K562 (cell line): ENCODE measurements at regions not wholly inside any gene's neighbourhood (a gene's known extent, or its start where the extent isn't known, plus 50 kb on each side); places are given as distances from the start of the nearest gene placed in this dataset.

Experiments
- ATAC-seq: fragments of 200-7000 bp; cut with Tn5 transposase; 3 replicates; pipeline ENCODE4 v1.9.1; 2020; ENCODE audit warnings: moderate library complexity
- BruUV-seq: library from RNA; stranded (reverse); fragments of 400-500 nt; replicated peaks from 2 replicates; lab custom pipeline; 2021; lab: Mats Ljungman, UMichigan
- CTCF ChIA-PET: fragments of 300-600 bp; formaldehyde crosslinking; extraction: SDS; loops from one replicate; lab custom pipeline; 2021; ENCODE audit warnings: low intra/inter-chr PET ratio; lab: Yijun Ruan, JAX
- POLR2A ChIA-PET: fragments of 300-600, 350-650 bp; sonication (Branson Sonifier 250); formaldehyde crosslinking; extraction: SDS; loops from one replicate; lab custom pipeline; 2021; ENCODE audit warnings: antibody characterized with exemption, inconsistent platforms; lab: Yijun Ruan, JAX
- DNase-seq, 4 experiments: peaks; one replicate each; pipeline versions ENCODE4 v3.0.0 to v3.0.0-alpha.2; 2011 to 2018; ENCODE audit warnings: low spot score in 3 of 4, mixed read lengths in 3 of 4; ENCODE audit errors: extremely low read depth in 1 of 4
- FAIRE-seq: peaks from 2 replicates; lab custom pipeline; 2011; peaks lifted over from hg19 to GRCh38; lab: Jason Lieb, UNC
- H2AFZ ChIP-seq: 2 replicates; pipeline ENCODE4 v1.6.0; 2011; ENCODE audit warnings: low read depth, low read length, control low read depth, inconsistent platforms
- H3K27ac ChIP-seq: fragments of 200-600 bp; 3 replicates; pipeline ENCODE4 v1.8.0; 2011; ENCODE audit warnings: low read depth, mild to moderate bottlenecking, control low read depth, inconsistent platforms, low read length, moderate library complexity, mixed read lengths; ENCODE audit errors: extremely low read depth
- H3K27me3 ChIP-seq, 2 experiments: fragments of 300-600 bp in 1 of 2; 2 replicates in 1 of 2; 3 replicates in 1 of 2; pipeline versions ENCODE4 v1.6.0 to v1.8.0; 2011; ENCODE audit warnings: inconsistent platforms in 2 of 2, low read length in 2 of 2, mild to moderate bottlenecking in 1 of 2, mixed read lengths in 1 of 2, moderate library complexity in 1 of 2; ENCODE audit not compliant: control insufficient read depth in 2 of 2, insufficient read depth in 2 of 2
- H3K36me3 ChIP-seq: fragments of 300-600 bp; 3 replicates; pipeline ENCODE4 v1.8.0; 2011; ENCODE audit warnings: mild to moderate bottlenecking, low read length, inconsistent platforms; ENCODE audit not compliant: control insufficient read depth, insufficient read depth
- H3K4me1 ChIP-seq, 2 experiments: fragments of 200-600 bp in 1 of 2; replicated peaks in 1 of 2; 2 replicates in 1 of 2; 3 replicates in 1 of 2; pipeline versions ENCODE4 v1.5.1 to v1.8.0; 2011; ENCODE audit warnings: inconsistent platforms in 2 of 2, low read length in 2 of 2, mild to moderate bottlenecking in 1 of 2, mixed read lengths in 1 of 2, moderate library complexity in 1 of 2; ENCODE audit not compliant: control insufficient read depth in 2 of 2, insufficient read depth in 2 of 2
- H3K4me2 ChIP-seq: 2 replicates; pipeline ENCODE4 v1.6.1; 2011; ENCODE audit warnings: low read length, control low read depth, inconsistent platforms, mixed read lengths; ENCODE audit not compliant: insufficient read depth
- H3K4me3 ChIP-seq: fragments of 200-600 bp; sonication (generic), shearing (Covaris generic); 2 replicates; pipeline ENCODE4 v1.5.1; 2016; ENCODE audit warnings: control low read depth, inconsistent platforms
- H3K79me2 ChIP-seq: fragments of 200-600 bp; 3 replicates; pipeline ENCODE4 v1.8.0; 2011; ENCODE audit warnings: low read length, inconsistent platforms; ENCODE audit not compliant: control insufficient read depth, insufficient read depth
- H3K9ac ChIP-seq, 2 experiments: 2 replicates each; pipeline versions ENCODE4 v1.6.0 to v1.6.1; 2011; ENCODE audit warnings: low read depth in 2 of 2, low read length in 2 of 2, control low read depth in 1 of 2, inconsistent platforms in 1 of 2, mild to moderate bottlenecking in 1 of 2, mixed read lengths in 1 of 2; ENCODE audit not compliant: insufficient read depth in 1 of 2
- H3K9me1 ChIP-seq: one replicate; pipeline ENCODE4 v1.6.0; 2011; ENCODE audit warnings: inconsistent platforms, mild to moderate bottlenecking, low read length, moderate library complexity; ENCODE audit not compliant: control insufficient read depth, insufficient read depth
- H3K9me3 ChIP-seq: replicated peaks from 2 replicates; pipeline ENCODE4 v1.5.1; 2011; ENCODE audit warnings: low read depth, low read length, inconsistent platforms; ENCODE audit not compliant: control insufficient read depth, insufficient read depth
- H4K20me1 ChIP-seq: replicated peaks from 2 replicates; pipeline ENCODE4 v1.6.1; 2011; ENCODE audit warnings: low read length, inconsistent platforms, mixed read lengths; ENCODE audit not compliant: control insufficient read depth, insufficient read depth
- CCAR2 ChIP-seq: fragments of 200-400 bp; formaldehyde crosslinking; IDR thresholded peaks from 2 replicates; pipeline ENCODE4 v1.6.1; 2017; ENCODE audit warnings: mild to moderate bottlenecking, low read depth, low read length
- GATAD2B ChIP-seq: fragments of 450-650 bp; IDR thresholded peaks from 2 replicates; pipeline ENCODE4 v1.6.1; 2017; ENCODE audit warnings: mild to moderate bottlenecking, borderline replicate concordance
- HDAC6 ChIP-seq: IDR thresholded peaks from 2 replicates; pipeline ENCODE4 v1.6.1; 2012; ENCODE audit warnings: low read depth, mild to moderate bottlenecking, control low read depth, inconsistent platforms, low read length, moderate library complexity
- SMARCC2 ChIP-seq: fragments of 450-650 bp; IDR thresholded peaks from 2 replicates; pipeline ENCODE4 v1.6.1; 2017; ENCODE audit warnings: antibody characterized with exemption, moderate library complexity, mild to moderate bottlenecking, low read depth
- SNAPC5 ChIP-seq: fragments of 250-450 bp; sonication (Bioruptor Pico); IDR thresholded peaks from 2 replicates; pipeline ENCODE4 v1.8.0; 2021; ENCODE audit warnings: moderate library complexity, mild to moderate bottlenecking, inconsistent platforms
- THRA ChIP-seq: fragments of 450-650 bp; IDR thresholded peaks from 2 replicates; pipeline ENCODE4 v1.6.1; 2017; ENCODE audit warnings: mild to moderate bottlenecking, moderate library complexity
- ZNF239 ChIP-seq: fragments of 250-450 bp; sonication (Bioruptor Pico); IDR thresholded peaks from 2 replicates; pipeline ENCODE4 v1.4.0; 2020; ENCODE audit warnings: mild to moderate bottlenecking
- WGBS: fragments of 100-300 bp; shearing (Covaris generic); methylation state at CpG from one replicate; pipeline ENCODE4 v1.1.6; 2016; ENCODE audit warnings: low coverage, mixed read lengths; ENCODE audit not compliant: insufficient coverage; ENCODE audit errors: missing lambda C conversion rate; 5-methylcytosine and 5-hydroxymethylcytosine counted together
- in situ Hi-C: fragments of 300-500 bp; cut with MboI; formaldehyde crosslinking; loops from 4 replicates; pipeline ENCODE4 v1.15.0; 2018; ENCODE audit warnings: inconsistent platforms, mixed read lengths
- intact Hi-C: fragments of 100-400 bp; cut with micrococcal nuclease; formaldehyde crosslinking; loops from 2 replicates; pipeline ENCODE4 v1.14.2; 2022

GRCh38 chr10:25078658-25079431, 62.4 kb downstream of the THNSL1 start:
- no peaks in the 10 kb centered on the region for H3K79me2 ChIP-seq
- TF ChIP-seq CCAR2 (no peak), GATAD2B (no peak), SNAPC5 (CRISPR knock-in tag) (no peak), THRA (no peak), ZNF239 (CRISPR knock-in tag) (no peak), HDAC6 (no peak), SMARCC2 (no peak)
- TF ChIP-seq, all 486 proteins: peak for 0
- Histone ChIP-seq H3K4me2 (peak overlapping the region; percentile 3; the same call in 1 of the 2 replicates), H2AFZ (peak overlapping the region; percentile 63), H3K4me1 (peaks cover 0 to 14% of the 10 kb centered on the region in 2 experiments; a peak in 2 of 5 replicates), H3K27me3 (no peaks in the 10 kb centered on the region), H3K36me3 (no peaks in the 10 kb centered on the region), H4K20me1 (no peaks in the 10 kb centered on the region), H3K4me3 (no peak overlapping the region), H3K9me3 (no peaks in the 10 kb centered on the region), H3K27ac (no peak overlapping the region), H3K9me1 (no peaks in the 10 kb centered on the region), H3K9ac (no peak overlapping the region)
- 54% methylated on average over 7 of the region's 7 CpGs for WGBS
- intact Hi-C loops: loop anchor here (2.0 kb wide), 1 partner anchor 62 kb away; the partner anchor contains the start of genes ENKUR and THNSL1
- in situ Hi-C loops: no loop called here
- POLR2A ChIA-PET: no interaction called here
- no TSS peak for BruUV-seq
- no peak for DNase-seq
- no peak for FAIRE-seq
- CTCF ChIA-PET: no interaction called here
- no peak for ATAC-seq
